T47D (cell line): ENCODE measurements at regions not wholly inside any gene's neighbourhood (a gene's known extent, or its start where the extent isn't known, plus 50 kb on each side); places are given as distances from the start of the nearest gene placed in this dataset.

Source experiments
- DNase-seq, 2 experiments: peaks; one replicate each; pipeline versions ENCODE4 v3.0.0 to v3.0.0-alpha.2; 2011 to 2012; ENCODE audit warnings: low read depth in 1 of 2, low spot score in 1 of 2
- JUND ChIP-seq: IDR thresholded peaks from 2 replicates; pipeline ENCODE4 v1.6.1; 2012; ENCODE audit warnings: low read depth
- in situ Hi-C: cut with HindIII; loops from 2 replicates; pipeline ENCODE4 v1.10.0; 2016; ENCODE audit warnings: low sequenced_read_pairs, low pct_unique_long_range_greater_than_20kb

DNA sequence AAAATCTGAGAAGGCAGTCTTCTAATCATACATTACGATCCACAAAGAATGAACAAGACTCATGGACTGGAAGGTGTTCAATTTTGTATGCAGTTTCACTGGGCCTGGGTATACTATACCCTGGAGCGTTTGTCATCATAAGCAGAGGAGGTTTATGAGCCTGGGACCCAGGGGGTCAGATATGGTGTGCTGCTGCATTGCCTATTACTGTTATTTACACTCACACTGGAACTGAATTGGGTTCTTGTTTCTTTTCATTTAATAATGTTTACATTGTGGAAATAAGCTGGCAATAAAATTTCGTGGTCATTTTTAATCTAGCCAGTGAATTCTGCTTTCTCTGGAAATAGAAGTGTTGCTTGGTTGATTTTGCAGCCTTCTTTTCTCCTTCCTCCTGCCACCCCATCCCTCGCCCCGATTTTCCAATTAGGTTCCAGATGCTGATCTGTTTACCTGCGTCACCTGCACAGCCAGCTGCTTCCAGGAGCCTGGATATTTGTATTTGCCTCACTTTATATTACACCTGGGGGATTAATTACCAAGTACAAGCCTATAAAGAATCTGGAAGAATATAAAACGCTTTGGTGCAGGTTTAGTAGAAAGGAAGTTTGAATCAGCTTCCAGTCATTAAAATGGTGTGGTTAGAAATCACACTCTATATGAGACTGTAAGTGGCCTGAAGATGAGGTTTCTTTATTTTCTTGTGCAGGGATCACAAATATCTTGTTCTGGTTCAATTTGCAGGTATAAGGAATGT lies 234.4 kb downstream of the SOCS6 start:
- no peak for TF ChIP-seq JUND
- in situ Hi-C loops = no loop called here
- DNase-seq = no peak

DNA sequence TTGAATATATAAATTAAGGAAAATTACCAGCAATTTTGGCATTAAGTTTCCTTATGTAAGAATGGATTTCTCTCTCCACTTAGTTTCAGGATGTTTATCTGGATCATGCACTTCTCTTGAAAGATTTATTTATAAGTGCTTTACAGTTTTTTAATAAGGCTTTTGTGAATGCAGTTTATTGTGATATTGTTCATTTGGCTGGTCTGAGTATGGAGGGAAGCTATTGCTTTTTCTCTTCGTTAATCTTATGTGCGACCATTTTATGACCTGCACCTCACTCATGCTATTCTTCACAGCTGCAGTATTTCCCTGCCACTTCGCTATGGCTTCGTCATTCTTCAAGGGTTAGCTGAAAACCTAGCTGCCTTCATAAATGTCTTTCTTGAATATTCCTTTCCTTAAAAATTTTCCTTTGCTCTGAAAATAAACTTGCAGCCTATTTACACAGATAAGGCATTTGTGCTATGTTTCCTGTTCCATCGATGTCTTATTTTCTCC lies 233.4 kb downstream of the SOCS6 start:
- no peak for DNase-seq
- TF ChIP-seq JUND = no peak
- in situ Hi-C loops = no loop called here

DNA sequence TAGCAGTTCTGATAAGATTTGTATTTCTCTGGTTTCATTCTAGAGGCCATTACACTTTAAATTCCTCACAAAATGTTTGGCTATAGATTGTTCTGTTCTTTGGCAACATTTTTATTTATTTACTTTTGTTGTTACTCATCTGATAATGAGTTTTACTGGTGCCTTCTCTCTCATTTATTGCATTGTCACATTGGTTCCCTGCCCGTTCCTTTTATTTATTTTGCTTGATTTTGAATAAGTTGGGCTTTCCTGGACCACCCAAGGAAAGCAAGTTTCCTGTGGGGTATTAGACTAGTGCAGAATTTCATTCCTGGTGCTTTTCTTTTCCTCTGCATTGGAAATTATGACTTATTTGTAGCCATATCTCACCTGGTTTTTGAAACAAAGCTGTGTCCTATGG lies 232.0 kb downstream of the SOCS6 start:
- DNase-seq = no peak
- no peak for TF ChIP-seq JUND
- in situ Hi-C loops = no loop called here

DNA sequence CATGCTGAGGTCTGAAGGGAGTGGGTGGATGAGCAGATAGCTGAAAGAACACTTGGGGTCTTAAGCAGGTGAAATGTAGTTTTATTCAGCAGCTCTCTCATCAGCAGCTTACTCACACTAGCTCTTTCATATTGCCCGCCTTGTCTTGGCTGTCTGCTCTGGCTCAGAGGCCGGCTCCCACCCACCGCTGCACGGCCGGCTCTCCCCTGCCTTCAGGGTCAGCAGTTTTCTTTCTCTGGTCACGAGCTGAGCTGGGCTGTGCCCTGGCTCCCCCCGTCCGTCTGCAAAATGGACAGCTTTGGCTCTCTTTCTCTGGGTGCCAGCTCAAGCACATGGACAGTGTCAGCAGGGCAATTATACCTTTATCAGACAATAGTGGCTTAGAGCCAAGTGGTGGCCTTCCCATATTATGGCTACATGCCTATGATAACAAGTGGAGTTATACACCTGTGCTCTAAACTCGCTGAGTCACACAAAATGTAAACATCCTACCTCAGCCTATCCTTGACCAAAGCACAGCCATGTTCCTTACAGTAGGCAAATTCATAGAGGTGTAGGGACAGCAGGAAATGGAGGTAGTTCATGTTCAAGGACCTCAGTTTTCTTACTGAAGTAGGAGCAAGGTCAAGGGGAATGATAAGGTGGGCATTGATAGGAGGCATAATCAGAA lies 224.8 kb downstream of the SOCS6 start:
- in situ Hi-C loops = no loop called here
- DNase-seq = no peak

DNA sequence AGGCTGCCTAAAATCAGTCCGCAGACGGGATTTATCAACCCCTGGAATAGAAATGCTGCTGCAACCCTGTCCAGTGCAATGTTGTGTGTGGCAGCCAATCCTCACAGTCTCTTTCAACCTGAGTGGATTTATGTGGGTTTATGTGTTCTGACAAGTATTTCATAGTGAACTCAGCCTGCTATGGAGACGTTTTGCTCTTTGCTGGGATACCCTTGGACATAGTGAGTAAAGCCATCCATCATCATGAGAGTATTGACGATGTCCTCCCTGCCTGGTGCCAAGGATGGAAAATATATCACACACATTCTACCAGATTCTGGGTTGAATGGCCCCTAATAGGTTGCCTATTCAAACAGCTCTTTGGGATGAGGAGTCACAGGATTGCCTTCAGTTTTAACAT lies 219.1 kb downstream of the SOCS6 start:
- TF ChIP-seq JUND = no peak
- no peak for DNase-seq
- in situ Hi-C loops = no loop called here

More for the DNA sequence above, 224.8 kb downstream of the SOCS6 start:
- no peak for TF ChIP-seq JUND

DNA sequence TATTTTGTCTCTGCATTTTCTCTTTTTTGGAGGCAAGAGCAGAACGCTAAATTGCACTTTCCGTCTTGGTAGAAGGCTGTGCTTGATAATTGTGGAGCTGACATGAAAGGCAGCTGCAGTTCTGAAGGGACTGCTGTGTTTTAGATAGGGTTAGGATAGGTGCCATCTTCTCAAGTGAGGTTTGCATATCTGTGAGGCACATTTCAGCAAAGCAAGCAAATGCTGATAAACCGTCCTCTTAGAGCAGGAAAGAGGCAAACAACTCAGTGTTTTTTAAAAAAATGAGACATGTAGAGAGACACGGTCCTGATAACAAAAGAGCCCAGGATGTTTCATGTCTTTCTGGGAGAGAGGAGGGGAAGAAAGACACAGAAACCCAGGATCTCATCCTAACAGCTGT lies 217.7 kb downstream of the SOCS6 start:
- in situ Hi-C loops = no loop called here
- DNase-seq = no peak
- TF ChIP-seq JUND = no peak

DNA sequence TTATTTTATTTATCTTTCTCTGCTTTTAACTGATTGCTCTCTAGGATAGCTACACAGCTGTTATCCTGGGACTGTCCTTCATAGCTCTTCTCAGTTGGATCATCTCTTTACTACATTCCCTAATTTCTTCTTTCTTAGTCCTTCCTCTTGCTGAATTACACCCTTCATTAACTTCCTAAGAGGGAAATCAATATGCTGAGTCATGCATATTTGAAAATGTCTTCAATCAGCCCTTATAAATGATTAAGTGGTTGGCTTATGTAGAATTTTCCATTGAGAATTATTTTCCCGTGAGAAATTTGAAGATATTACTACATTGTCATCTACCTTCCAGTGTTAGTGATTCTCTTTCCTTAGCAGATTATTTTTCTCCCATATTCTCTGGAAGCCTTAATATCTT lies 214.2 kb downstream of the SOCS6 start:
- in situ Hi-C loops = no loop called here
- no peak for DNase-seq
- no peak for TF ChIP-seq JUND

DNA sequence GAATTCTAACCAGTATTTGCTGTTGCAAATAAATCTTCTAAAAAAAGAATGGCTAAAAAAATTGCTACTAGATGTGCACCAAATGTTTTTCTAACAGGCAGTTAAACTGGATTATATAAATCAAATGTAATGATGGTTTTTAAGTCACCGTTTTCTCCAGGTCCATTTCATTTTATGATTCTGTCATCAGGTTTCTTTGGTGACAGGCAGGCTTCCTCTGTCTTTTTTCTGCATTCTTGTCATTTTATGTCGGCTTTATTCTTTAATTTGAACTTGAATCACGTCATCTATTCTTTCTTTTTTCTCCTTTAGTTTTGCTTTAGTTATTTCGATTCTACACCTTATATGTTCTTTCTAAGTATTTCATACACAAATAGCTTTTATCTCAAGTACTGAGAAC lies 212.5 kb downstream of the SOCS6 start:
- no peak for DNase-seq
- TF ChIP-seq JUND = no peak
- in situ Hi-C loops = no loop called here

DNA sequence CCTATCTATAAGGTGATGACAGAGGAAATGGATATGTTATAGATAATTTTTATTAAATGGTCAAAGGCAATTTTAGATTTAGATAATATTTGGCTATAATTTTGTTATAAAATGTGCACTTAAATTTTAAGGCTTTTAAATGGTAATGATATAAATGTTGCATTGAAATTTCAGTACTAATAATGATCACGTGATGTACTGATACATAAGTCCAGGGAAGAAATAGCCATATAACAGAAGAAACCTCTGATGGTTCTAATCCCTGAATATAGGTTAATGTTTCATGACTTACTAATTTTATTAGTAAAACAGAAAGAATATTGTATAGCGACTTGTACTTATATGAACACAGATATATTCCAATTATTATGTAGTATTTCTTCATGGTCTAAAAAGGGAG lies 211.9 kb downstream of the SOCS6 start:
- no peak for TF ChIP-seq JUND
- no peak for DNase-seq
- in situ Hi-C loops = no loop called here

DNA sequence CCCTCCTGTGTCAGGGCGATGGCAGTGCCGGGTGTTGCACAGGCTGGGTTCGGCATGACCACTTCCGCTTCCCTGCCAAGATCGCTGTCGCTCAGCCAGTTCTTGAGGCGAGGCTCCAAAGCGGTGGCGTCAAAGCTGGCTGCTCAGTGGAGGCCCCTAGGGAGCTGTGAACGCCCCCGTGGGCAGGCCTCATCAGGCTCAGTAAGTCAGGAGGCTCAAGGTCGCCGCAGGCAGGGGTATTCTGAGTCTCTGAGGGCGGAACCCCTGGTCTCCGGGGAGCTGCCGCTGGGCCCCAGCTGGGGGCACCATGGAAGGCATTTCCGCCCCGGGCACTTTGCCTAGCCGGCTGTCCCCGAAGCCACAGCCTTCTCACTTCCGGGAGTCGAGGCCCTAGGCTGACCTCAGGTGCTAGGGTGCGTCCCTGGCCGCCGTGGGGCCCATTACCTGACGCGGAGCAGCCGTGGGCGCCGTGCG lies 210.4 kb downstream of the SOCS6 start:
- in situ Hi-C loops = no loop called here
- TF ChIP-seq JUND = no peak
- no peak for DNase-seq

DNA sequence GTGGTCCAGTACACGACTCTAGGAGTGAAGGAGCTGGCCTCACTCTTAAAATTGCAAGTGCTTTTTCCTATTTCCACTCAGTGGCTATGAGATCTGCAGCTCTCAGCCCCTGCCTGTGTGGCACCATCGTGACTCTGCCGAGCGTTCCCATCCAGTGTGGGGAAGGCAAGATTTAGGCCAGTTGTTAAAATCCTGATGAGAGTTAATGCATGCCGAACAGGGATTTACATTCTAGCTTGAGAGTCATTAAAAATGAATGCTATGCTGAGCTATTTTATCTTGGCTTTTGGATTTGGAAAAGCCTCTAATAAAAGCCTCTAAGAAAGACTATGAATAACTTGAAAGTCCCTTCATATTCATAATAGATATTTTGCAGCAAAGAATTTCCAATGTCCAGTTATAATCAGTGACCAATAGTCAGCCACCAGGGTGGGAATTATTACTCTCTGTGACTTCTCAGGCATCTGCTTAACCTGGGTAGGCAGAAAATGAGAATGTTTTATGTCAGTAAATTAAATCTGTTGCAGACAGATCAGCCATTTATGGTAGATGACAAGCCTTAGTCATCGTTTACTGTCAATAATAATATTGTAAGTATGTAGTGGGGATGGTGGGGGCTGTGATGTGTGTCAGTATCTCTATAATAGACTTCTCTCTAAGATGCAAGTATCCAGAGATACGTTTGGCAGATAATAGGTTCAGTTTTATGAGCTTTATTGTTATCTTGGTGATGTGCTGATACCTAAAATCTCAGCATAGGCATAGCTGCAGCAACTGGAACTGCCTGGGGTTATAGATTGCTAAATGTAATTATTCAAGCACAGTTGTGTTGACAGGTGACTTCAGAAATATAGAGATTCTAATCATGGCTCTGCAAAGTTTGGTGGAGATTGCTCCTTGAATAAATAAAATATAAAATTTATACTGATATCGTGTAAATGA lies 207.8 kb downstream of the SOCS6 start:
- in situ Hi-C loops = no loop called here
- no peak for TF ChIP-seq JUND
- DNase-seq = no peak

DNA sequence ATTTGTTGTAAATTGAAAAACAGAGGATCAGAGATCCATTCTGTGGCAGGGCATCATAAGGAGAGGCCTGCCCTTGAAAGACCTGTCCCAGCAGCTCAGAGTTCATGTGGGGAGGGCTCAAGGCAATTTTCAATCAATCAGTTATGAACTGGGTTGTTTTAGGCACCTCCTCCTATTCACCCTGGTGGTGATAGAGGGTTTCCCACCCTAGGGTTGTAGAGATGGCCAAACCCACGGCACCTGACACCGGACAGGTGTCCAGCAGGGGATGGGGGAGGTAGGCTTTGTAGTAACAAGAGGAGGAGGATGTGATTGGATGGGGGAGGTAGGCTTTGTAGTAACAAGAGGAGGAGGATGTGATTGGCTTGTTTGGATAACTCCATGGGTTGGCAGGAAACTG lies 205.7 kb downstream of the SOCS6 start:
- no peak for TF ChIP-seq JUND
- in situ Hi-C loops = no loop called here

DNA sequence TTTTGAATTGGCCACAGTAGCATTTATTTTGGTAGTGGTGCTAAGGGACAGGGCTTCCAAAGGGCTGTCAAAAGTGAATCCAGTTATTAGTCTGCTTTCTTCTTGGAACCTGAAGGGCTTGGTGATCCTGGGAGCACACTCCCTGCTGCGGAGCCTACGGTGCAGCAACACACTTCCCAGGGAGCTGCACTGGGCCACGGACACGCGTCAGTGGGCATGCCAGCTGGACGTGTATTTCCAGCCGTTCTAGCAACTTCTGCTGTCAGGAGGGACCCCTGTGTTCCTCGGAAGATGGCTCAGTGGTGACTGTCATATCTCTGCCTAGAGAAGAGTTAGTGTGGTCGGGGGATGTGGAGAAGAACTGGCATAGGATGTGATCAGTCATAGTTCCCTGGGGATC lies 204.6 kb downstream of the SOCS6 start:
- no peak for DNase-seq
- in situ Hi-C loops = no loop called here
- TF ChIP-seq JUND = no peak

More for the DNA sequence above, 205.7 kb downstream of the SOCS6 start:
- DNase-seq = no peak
